Endothelial cell of umbilical vein (primary cell): ENCODE measurements at regions not wholly inside any gene's neighbourhood (a gene's known extent, or its start where the extent isn't known, plus 50 kb on each side); places are given as distances from the start of the nearest gene placed in this dataset.

Experiments
- EZH2 ChIP-seq: IDR thresholded peaks from 2 replicates; pipeline ENCODE4 v1.6.1; 2012; ENCODE audit warnings: borderline replicate concordance, low read depth, mild to moderate bottlenecking, moderate library complexity, low read length, inconsistent platforms; ENCODE audit not compliant: severe bottlenecking
- FOS ChIP-seq: IDR thresholded peaks from 2 replicates; pipeline ENCODE4 v1.6.1; 2011; ENCODE audit warnings: mild to moderate bottlenecking, low read length, moderate library complexity, borderline replicate concordance; ENCODE audit not compliant: insufficient read depth
- JUN ChIP-seq: IDR thresholded peaks from 2 replicates; pipeline ENCODE4 v1.6.1; 2011; ENCODE audit warnings: borderline replicate concordance, low read depth; ENCODE audit not compliant: insufficient read length, insufficient read depth
- MYC ChIP-seq: IDR thresholded peaks from one replicate; pipeline ENCODE4 v1.6.1; 2011; ENCODE audit warnings: mild to moderate bottlenecking, low read depth, low read length
- POLR2A ChIP-seq: IDR thresholded peaks from 2 replicates; pipeline ENCODE4 v1.6.1; 2012; ENCODE audit warnings: low read depth, mild to moderate bottlenecking, control low read depth, low read length
- POLR2AphosphoS5 ChIP-seq: IDR thresholded peaks from 2 replicates; pipeline ENCODE4 v1.6.1; 2012; ENCODE audit warnings: low read depth, mild to moderate bottlenecking, control low read depth, low read length, moderate library complexity; ENCODE audit not compliant: insufficient read depth
- TF ChIP-seq, protein P1 (sequence below), 2 donors: IDR thresholded peaks; 1 replicate in 1 of 2; 2 replicates in 1 of 2; pipeline ENCODE4 v1.5.1; 2011; ENCODE audit warnings: low read length in 2 of 2, mild to moderate bottlenecking in 2 of 2, moderate library complexity in 2 of 2, control low read depth in 1 of 2, inconsistent platforms in 1 of 2, low read depth in 1 of 2; ENCODE audit not compliant: insufficient read depth in 1 of 2; ENCODE audit errors: extremely low read depth in 1 of 2
- TF ChIP-seq, protein P2 (sequence below): IDR thresholded peaks from 2 replicates; pipeline ENCODE4 v1.6.1; 2011; ENCODE audit not compliant: insufficient read depth, insufficient read length

DNA sequence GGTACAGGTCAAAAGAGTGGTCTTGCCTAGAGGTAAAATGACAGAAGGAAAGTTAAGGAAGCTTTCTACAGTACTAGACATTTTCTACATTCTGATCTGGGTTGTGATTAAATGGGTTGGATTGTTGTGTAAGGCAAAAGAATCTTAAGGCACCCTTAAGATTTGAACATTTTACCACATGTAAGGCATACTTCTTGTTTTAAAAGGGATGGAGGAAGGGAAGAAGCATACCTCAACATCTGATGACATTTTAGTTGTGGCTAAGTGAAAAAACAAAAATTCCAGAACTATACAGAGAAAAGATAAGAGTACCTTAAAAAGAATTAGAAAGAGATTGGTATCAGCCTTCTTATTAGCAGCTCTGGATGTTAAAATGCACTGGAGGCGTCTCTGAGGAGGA lies 356.0 kb upstream of the CADM1 start:
- TF ChIP-seq, protein P1, sequence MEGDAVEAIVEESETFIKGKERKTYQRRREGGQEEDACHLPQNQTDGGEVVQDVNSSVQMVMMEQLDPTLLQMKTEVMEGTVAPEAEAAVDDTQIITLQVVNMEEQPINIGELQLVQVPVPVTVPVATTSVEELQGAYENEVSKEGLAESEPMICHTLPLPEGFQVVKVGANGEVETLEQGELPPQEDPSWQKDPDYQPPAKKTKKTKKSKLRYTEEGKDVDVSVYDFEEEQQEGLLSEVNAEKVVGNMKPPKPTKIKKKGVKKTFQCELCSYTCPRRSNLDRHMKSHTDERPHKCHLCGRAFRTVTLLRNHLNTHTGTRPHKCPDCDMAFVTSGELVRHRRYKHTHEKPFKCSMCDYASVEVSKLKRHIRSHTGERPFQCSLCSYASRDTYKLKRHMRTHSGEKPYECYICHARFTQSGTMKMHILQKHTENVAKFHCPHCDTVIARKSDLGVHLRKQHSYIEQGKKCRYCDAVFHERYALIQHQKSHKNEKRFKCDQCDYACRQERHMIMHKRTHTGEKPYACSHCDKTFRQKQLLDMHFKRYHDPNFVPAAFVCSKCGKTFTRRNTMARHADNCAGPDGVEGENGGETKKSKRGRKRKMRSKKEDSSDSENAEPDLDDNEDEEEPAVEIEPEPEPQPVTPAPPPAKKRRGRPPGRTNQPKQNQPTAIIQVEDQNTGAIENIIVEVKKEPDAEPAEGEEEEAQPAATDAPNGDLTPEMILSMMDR (IDR thresholded peaks at IDR 0.05; ENCODE audit: extremely low read depth in 1 of 2, insufficient read depth in 1 of 2, low read depth in 1 of 2, low read length in 2 of 2), result no peak
- TF ChIP-seq FOS, result no peak
- TF ChIP-seq, protein P2, sequence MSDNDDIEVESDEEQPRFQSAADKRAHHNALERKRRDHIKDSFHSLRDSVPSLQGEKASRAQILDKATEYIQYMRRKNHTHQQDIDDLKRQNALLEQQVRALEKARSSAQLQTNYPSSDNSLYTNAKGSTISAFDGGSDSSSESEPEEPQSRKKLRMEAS, result no peak
- no peak for TF ChIP-seq EZH2
- no peak for TF ChIP-seq POLR2AphosphoS5
- TF ChIP-seq POLR2A, result no peak
- TF ChIP-seq MYC, result no peak
- TF ChIP-seq JUN, result no peak
